CD8-positive, alpha-beta memory T cell (primary cell): ENCODE measurements at regions not wholly inside any gene's neighbourhood (a gene's known extent, or its start where the extent isn't known, plus 50 kb on each side); places are given as distances from the start of the nearest gene placed in this dataset.

Source experiments
- CTCF ChIA-PET: fragments of 350-600 bp; sonication (Branson Sonifier 250); formaldehyde crosslinking; loops from one replicate; lab custom pipeline; 2021; ENCODE audit warnings: antibody characterized with exemption; lab: Charles Lee
- POLR2A ChIA-PET: fragments of 350-600 bp; sonication (Branson Sonifier 250); formaldehyde crosslinking; loops from one replicate; lab custom pipeline; 2021; ENCODE audit warnings: antibody characterized with exemption; lab: Charles Lee
- DNase-seq, 5 donors: peaks; one replicate each; pipeline versions ENCODE4 v3.0.0 to v3.0.0-alpha.2; 2020 to 2022; ENCODE audit warnings: mixed read lengths in 1 of 5
- H3K27ac ChIP-seq: one replicate; pipeline ENCODE4 v1.7.0; 2013; ENCODE audit warnings: low read depth, mild to moderate bottlenecking, low read length, moderate library complexity
- H3K27me3 ChIP-seq: 2 replicates; pipeline ENCODE4 v1.7.0; 2013; ENCODE audit warnings: low read length, mild to moderate bottlenecking; ENCODE audit not compliant: insufficient read depth, poor library complexity, severe bottlenecking
- H3K36me3 ChIP-seq: 2 replicates; pipeline ENCODE4 v1.7.0; 2013; ENCODE audit warnings: mild to moderate bottlenecking, low read length, moderate library complexity; ENCODE audit not compliant: insufficient read depth
- H3K4me1 ChIP-seq: 2 replicates; pipeline ENCODE4 v1.7.0; 2013; ENCODE audit warnings: mild to moderate bottlenecking, low read length, moderate library complexity; ENCODE audit not compliant: insufficient read depth
- H3K4me3 ChIP-seq: 2 replicates; pipeline ENCODE4 v1.7.0; 2013; ENCODE audit warnings: mild to moderate bottlenecking, low read length
- H3K9me3 ChIP-seq: 2 replicates; pipeline ENCODE4 v1.7.0; 2013; ENCODE audit warnings: mild to moderate bottlenecking, low read length
- H3K27ac Mint-ChIP-seq, 8 donors: one replicate each; pipeline ENCODE4 v1.8.0; 2020 to 2021; ENCODE audit warnings: mixed read lengths in 8 of 8, mild to moderate bottlenecking in 6 of 8, inconsistent platforms in 3 of 8, moderate library complexity in 3 of 8
- H3K27me3 Mint-ChIP-seq, 2 donors: one replicate each; pipeline ENCODE4 v1.8.0; 2020 to 2021; ENCODE audit warnings: mixed read lengths in 2 of 2, mild to moderate bottlenecking in 1 of 2, moderate library complexity in 1 of 2
- H3K36me3 Mint-ChIP-seq, 3 donors: one replicate each; pipeline ENCODE4 v1.8.0; 2020 to 2021; ENCODE audit warnings: mixed read lengths in 3 of 3, inconsistent platforms in 1 of 3, mild to moderate bottlenecking in 1 of 3
- H3K4me1 Mint-ChIP-seq, 3 donors: one replicate each; pipeline ENCODE4 v1.8.0; 2020 to 2021; ENCODE audit warnings: mixed read lengths in 3 of 3, inconsistent platforms in 1 of 3, mild to moderate bottlenecking in 1 of 3
- H3K4me3 Mint-ChIP-seq, 7 donors: one replicate each; pipeline ENCODE4 v1.8.0; 2020 to 2021; ENCODE audit warnings: mixed read lengths in 7 of 7, mild to moderate bottlenecking in 6 of 7, moderate library complexity in 4 of 7, inconsistent platforms in 2 of 7
- H3K9me3 Mint-ChIP-seq, 5 donors: one replicate each; pipeline ENCODE4 v1.8.0; 2020 to 2022; ENCODE audit warnings: mixed read lengths in 5 of 5, mild to moderate bottlenecking in 3 of 5, moderate library complexity in 2 of 5, inconsistent platforms in 1 of 5

DNA sequence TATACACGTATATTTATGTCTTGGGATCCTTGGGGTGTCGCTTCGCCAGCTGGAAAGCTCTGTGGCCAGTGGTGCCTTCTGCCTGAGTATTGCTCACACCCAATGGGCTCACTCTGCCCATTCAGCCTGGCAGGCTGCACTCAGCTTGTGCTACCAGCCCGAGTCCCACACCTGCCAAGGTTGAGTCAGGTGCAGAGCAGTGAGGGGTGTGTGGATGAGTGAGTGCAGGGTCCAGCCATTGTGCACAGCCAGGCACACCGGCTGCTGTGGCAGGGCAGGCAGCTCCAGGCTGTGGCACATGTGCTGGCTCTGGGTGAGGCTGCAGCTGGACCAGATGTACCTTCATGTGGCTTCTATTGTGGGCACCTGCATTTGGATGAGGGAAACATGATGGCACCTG lies 496.9 kb upstream of the LINC00305 start:
- Mint-ChIP-seq H3K4me3 (no peak overlapping the region), H3K27me3 (no peaks in the 10 kb centered on the region), H3K27ac (no peak overlapping the region), H3K36me3 (no peaks in the 10 kb centered on the region), H3K9me3 (peaks cover 0 to 14% (median 0%) of the 10 kb centered on the region in 5 donors), H3K4me1 (no peaks in the 10 kb centered on the region)
- Histone ChIP-seq H3K4me3 (no peak overlapping the region), H3K4me1 (no peaks in the 10 kb centered on the region), H3K9me3 (no peaks in the 10 kb centered on the region), H3K36me3 (no peaks in the 10 kb centered on the region), H3K27ac (no peak overlapping the region), H3K27me3 (no peaks in the 10 kb centered on the region)
- no peak for DNase-seq
- CTCF ChIA-PET = no interaction called here
- POLR2A ChIA-PET = no interaction called here

DNA sequence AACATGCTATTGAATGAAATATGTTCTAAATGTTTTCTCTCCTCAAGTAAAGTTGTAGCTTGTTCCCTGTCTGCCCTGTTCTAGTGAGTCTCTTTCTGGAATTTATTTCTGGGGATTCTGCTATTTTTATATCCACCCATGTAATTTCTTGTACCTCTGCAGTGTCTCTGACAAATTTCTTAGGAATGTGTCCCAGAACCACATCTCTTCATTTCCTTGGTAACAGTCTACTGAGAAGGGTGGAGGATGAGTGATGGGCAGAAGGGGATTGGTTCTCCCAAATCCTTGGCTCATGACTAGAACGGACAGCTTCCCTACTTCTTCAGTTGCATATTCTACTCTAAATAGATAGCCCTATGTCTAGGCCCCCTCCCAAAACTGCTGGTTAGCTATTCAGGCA lies 490.6 kb upstream of the LINC00305 start:
- H3K36me3 Mint-ChIP-seq = no peaks in the 10 kb centered on the region
- Histone ChIP-seq H3K27ac (no peak overlapping the region), H3K27me3 (no peaks in the 10 kb centered on the region), H3K36me3 (no peaks in the 10 kb centered on the region), H3K9me3 (no peaks in the 10 kb centered on the region), H3K4me1 (no peaks in the 10 kb centered on the region), H3K4me3 (no peak overlapping the region)
- no peak overlapping the region for H3K27ac Mint-ChIP-seq
- CTCF ChIA-PET = no interaction called here
- H3K4me3 Mint-ChIP-seq = no peak overlapping the region
- H3K9me3 Mint-ChIP-seq = peaks cover 0 to 9% (median 2%) of the 10 kb centered on the region in 5 donors
- no peaks in the 10 kb centered on the region for H3K4me1 Mint-ChIP-seq
- POLR2A ChIA-PET = no interaction called here
- no peak for DNase-seq
- no peaks in the 10 kb centered on the region for H3K27me3 Mint-ChIP-seq

DNA sequence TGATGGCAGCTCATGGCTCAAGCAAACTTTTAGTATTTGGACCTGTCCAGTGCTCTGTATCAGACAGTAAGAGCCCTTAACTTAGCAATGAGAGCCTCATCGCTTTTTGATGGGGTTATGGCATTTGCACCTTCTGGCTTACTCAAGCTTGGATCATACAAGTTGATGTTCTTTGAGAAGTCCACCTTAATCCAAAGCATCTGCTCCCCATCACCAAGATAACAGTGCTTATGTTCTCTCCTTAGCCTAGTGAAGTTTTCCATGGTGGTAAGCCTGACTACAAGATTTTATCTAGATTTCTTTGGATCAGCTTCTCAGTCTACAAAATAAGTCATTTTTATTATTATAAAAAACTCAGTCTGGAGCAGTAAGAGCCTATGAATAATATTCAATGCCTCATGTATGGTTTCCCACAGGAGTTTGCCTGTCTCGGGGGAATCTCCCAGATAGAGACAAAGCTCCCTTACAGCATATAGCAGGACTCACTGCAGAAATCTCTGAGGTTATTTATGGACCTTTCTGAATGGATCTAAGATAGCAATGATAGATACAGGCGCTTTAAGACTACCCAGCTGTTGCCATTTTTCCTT lies 472.2 kb upstream of the LINC00305 start:
- H3K4me1 Mint-ChIP-seq = no peaks in the 10 kb centered on the region
- no peaks in the 10 kb centered on the region for H3K27me3 ChIP-seq
- no peak overlapping the region for H3K27ac Mint-ChIP-seq
- no peaks in the 10 kb centered on the region for H3K36me3 Mint-ChIP-seq
- H3K36me3 ChIP-seq = no peaks in the 10 kb centered on the region
- H3K4me3 ChIP-seq = no peak overlapping the region
- H3K9me3 Mint-ChIP-seq = peaks cover 0 to 21% (median 10%) of the 10 kb centered on the region in 5 donors
- no peaks in the 10 kb centered on the region for H3K9me3 ChIP-seq
- no peaks in the 10 kb centered on the region for H3K4me1 ChIP-seq
- POLR2A ChIA-PET = no interaction called here
- no peak for DNase-seq
- no peak overlapping the region for H3K27ac ChIP-seq
- CTCF ChIA-PET = no interaction called here
- H3K27me3 Mint-ChIP-seq = no peaks in the 10 kb centered on the region
- H3K4me3 Mint-ChIP-seq = no peak overlapping the region

DNA sequence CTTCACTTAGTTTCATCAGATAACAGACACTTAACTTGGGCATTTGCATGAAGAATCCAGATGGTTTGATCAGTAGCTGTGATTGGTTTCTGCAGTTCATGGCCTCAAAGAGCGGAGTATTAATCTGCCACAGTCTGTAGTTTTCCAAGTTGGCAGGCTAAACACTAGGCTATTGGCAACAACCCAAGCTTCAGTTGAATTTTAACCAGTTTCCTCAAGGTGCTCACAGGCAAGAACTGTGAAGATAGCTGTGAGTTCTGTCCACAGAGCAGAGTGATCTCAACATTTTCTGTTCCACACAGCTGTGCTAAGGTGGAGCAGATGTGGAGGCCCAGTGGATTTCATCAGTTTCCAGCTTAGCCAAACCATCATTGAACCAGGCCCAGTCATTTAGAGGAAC lies 469.5 kb upstream of the LINC00305 start:
- no peak overlapping the region for H3K27ac Mint-ChIP-seq
- POLR2A ChIA-PET = no interaction called here
- H3K27me3 Mint-ChIP-seq = no peaks in the 10 kb centered on the region

DNA sequence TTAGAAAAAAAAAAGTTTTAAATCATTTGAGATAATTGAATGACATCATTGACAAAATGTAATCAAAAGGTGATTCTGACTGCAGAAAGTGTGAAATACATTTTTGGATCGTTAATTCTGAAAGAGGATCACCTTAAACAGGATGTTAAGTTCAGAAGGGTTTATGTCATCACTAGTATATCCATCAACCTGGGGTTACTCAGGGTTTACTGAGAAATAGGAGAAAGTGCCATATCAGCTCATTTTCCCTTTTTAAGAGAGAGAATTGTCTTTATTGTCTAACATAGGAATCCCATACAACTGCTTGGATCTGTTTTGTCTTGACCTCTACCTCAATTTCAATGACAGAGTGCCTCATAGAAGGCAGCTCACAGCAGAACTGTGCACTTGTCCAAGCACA lies 466.1 kb upstream of the LINC00305 start:
- H3K9me3 Mint-ChIP-seq = peaks cover 0 to 16% (median 7%) of the 10 kb centered on the region in 5 donors
- no peaks in the 10 kb centered on the region for H3K36me3 Mint-ChIP-seq
- no peak overlapping the region for H3K4me3 Mint-ChIP-seq
- no peaks in the 10 kb centered on the region for H3K36me3 ChIP-seq
- no peaks in the 10 kb centered on the region for H3K27me3 Mint-ChIP-seq
- CTCF ChIA-PET = no interaction called here
- H3K4me3 ChIP-seq = no peak overlapping the region
- no peak overlapping the region for H3K27ac Mint-ChIP-seq
- no peak overlapping the region for H3K27ac ChIP-seq
- no peaks in the 10 kb centered on the region for H3K4me1 Mint-ChIP-seq
- POLR2A ChIA-PET = no interaction called here
- DNase-seq = no peak
- H3K9me3 ChIP-seq = no peaks in the 10 kb centered on the region
- H3K4me1 ChIP-seq = no peaks in the 10 kb centered on the region
- H3K27me3 ChIP-seq = no peaks in the 10 kb centered on the region

More for the DNA sequence above, 469.5 kb upstream of the LINC00305 start:
- Mint-ChIP-seq H3K36me3 (no peaks in the 10 kb centered on the region), H3K4me1 (no peaks in the 10 kb centered on the region), H3K9me3 (peaks cover 0 to 19% (median 7%) of the 10 kb centered on the region in 5 donors), H3K4me3 (no peak overlapping the region)
- no peak for DNase-seq
- Histone ChIP-seq H3K4me3 (no peak overlapping the region), H3K4me1 (no peaks in the 10 kb centered on the region), H3K9me3 (no peaks in the 10 kb centered on the region), H3K36me3 (no peaks in the 10 kb centered on the region), H3K27me3 (no peaks in the 10 kb centered on the region), H3K27ac (no peak overlapping the region)
- CTCF ChIA-PET = no interaction called here

DNA sequence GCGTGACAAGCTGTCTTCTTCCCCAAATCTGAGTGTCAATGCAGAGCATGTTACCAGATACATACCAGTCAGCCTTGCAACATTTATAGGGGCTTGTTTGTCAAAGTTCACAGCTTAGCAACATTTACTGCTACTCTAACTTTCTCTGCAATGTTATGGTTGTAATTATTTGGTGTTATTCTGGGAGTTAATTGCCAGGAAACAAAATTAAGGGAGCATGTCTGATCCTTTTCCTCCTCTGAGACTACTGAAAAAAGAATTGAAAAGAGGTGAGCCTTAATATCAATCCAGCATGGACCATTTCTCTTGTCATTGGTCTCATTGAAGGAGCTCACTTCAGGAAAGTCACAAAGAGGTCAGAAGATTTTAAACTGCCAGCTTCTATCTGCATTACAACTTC lies 465.6 kb upstream of the LINC00305 start:
- CTCF ChIA-PET = no interaction called here
- no peak overlapping the region for H3K27ac ChIP-seq
- DNase-seq = no peak

DNA sequence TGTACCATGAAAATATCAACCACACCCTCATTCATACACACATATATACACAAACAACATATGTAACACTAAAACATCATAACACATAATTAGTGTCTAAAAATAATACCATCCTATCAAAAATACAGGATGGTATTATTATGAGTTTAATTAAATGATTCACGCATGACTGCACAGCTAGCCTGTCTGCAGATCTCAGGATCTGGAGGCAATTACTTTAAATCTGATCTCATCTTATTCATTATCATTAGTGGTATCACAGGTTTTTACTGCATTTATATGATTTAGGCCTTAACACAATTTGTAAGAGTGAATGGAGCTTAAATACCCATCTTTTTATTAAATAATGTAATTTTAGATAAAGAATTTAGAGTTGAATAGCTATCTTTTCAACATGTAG lies 443.4 kb upstream of the LINC00305 start:
- Histone ChIP-seq H3K4me3 (no peak overlapping the region), H3K4me1 (no peaks in the 10 kb centered on the region), H3K36me3 (no peaks in the 10 kb centered on the region), H3K27me3 (no peaks in the 10 kb centered on the region), H3K9me3 (no peaks in the 10 kb centered on the region), H3K27ac (no peak overlapping the region)
- CTCF ChIA-PET = no interaction called here
- Mint-ChIP-seq H3K4me1 (no peaks in the 10 kb centered on the region), H3K9me3 (peaks cover 4 to 26% (median 6%) of the 10 kb centered on the region in 5 donors), H3K27me3 (no peaks in the 10 kb centered on the region), H3K27ac (no peak overlapping the region), H3K4me3 (no peak overlapping the region), H3K36me3 (no peaks in the 10 kb centered on the region)
- POLR2A ChIA-PET = no interaction called here
- no peak for DNase-seq

More for the DNA sequence above, 465.6 kb upstream of the LINC00305 start:
- H3K27me3 ChIP-seq = no peaks in the 10 kb centered on the region
- H3K9me3 ChIP-seq = no peaks in the 10 kb centered on the region
- POLR2A ChIA-PET = no interaction called here
- Mint-ChIP-seq H3K4me3 (no peak overlapping the region), H3K9me3 (peaks cover 0 to 17% (median 10%) of the 10 kb centered on the region in 5 donors), H3K27ac (no peak overlapping the region), H3K4me1 (no peaks in the 10 kb centered on the region), H3K27me3 (no peaks in the 10 kb centered on the region), H3K36me3 (no peaks in the 10 kb centered on the region)
- no peak overlapping the region for H3K4me3 ChIP-seq
- no peaks in the 10 kb centered on the region for H3K4me1 ChIP-seq
- H3K36me3 ChIP-seq = no peaks in the 10 kb centered on the region

DNA sequence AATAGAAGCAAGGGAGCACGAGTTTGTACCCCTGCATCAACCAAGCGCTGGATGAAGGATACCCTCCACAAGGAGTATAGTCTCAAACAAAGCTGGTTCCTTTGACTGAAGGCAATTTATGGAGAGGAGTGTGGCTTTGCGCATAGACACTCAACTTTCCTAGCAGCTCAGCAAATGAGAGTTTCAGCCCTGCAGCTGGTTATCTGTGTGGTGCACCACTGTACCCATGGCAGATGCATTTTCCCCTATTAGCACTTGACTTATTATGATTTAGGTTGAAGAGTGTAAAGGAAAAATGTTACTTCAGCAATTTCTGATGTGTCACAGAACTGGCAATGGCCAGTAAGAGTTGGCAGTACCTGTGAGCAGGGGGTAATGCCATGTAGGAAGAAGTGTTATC lies 440.1 kb upstream of the LINC00305 start:
- H3K4me1 ChIP-seq = no peaks in the 10 kb centered on the region
- H3K27ac Mint-ChIP-seq = no peak overlapping the region
- peaks cover 2 to 38% (median 6%) of the 10 kb centered on the region in 5 donors for H3K9me3 Mint-ChIP-seq

More for the DNA sequence above, 440.1 kb upstream of the LINC00305 start:
- POLR2A ChIA-PET = no interaction called here
- Histone ChIP-seq H3K4me3 (no peak overlapping the region), H3K9me3 (no peaks in the 10 kb centered on the region), H3K27ac (no peak overlapping the region), H3K27me3 (no peaks in the 10 kb centered on the region), H3K36me3 (no peaks in the 10 kb centered on the region)
- no peak overlapping the region for H3K4me3 Mint-ChIP-seq
- no peaks in the 10 kb centered on the region for H3K4me1 Mint-ChIP-seq
- CTCF ChIA-PET = no interaction called here
- H3K27me3 Mint-ChIP-seq = no peaks in the 10 kb centered on the region
- DNase-seq = no peak
- H3K36me3 Mint-ChIP-seq = no peaks in the 10 kb centered on the region
